Stimulated activated CD8-positive, alpha-beta memory T cell treated with anti-CD3 and anti-CD28 coated beads, Interleukin-7, amount 100 ng/mL, for 24 hours (primary cell): ENCODE measurements at regions not wholly inside any gene's neighbourhood (a gene's known extent, or its start where the extent isn't known, plus 50 kb on each side); places are given as distances from the start of the nearest gene placed in this dataset.
"Not testable (repeated sequence)": the region's sequence is repeated elsewhere in the genome, so short reads cannot be mapped to it uniquely, and the experiment has no call there.

ENCODE experiments used
- DNase-seq: peaks from one replicate; pipeline ENCODE4 v3.0.0-alpha.2; 2020; ENCODE audit warnings: low read depth

GRCh38 chr2:125615438-125615837, 1040.5 kb upstream of the GYPC start:
- no peak for DNase-seq

GRCh38 chr2:125630377-125630776, 1025.6 kb upstream of the GYPC start:
- DNase-seq, result no peak

GRCh38 chr2:125634662-125635061, 1021.3 kb upstream of the GYPC start:
- no peak for DNase-seq

DNA sequence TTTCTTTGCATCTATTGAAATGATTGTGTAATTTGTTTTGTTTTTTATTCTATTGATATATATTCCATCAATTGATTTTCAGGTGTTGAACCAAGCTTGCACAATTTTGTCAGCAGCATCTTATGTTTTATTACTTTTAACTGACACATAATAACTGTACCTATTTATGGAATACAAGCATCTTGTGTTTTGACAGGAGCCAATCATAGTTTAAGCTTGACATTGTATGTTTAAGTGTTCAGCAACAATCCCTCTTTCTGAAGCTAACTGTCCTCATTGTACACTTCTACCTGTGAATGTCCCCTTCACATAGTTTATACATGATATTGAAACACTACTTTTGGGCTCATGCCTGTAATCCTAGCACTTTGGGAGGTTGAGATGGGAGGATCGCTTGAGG, 1017.6 kb upstream of the GYPC start:
- no peak for DNase-seq

DNA sequence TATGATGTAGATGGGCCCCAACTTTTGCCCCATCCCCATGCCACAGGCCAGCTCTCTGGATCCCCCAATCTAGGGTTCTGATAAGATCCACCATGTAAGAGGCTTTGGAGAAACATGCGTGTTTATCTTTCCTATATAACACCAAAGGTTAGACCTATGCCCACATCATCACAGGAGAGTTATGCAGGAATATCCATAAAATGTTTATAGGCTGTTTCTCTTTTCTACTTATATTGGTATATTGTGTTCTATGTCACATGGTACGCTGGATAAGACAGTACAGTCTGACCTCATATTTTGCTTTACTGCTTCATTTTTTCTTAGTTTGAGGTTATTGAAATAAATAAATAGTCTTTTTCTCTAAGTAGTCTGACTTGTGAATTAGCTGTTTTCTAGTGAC, 1013.9 kb upstream of the GYPC start:
- no peak for DNase-seq

- DNase-seq, result no peak
Measured at GRCh38 chr2:125643128-125643527, 1012.8 kb upstream of the GYPC start.

GRCh38 chr2:125643585-125643984, 1012.4 kb upstream of the GYPC start:
- no peak for DNase-seq

- DNase-seq, result no peak
Measured at GRCh38 chr2:125644257-125644656, 1011.7 kb upstream of the GYPC start.

DNA sequence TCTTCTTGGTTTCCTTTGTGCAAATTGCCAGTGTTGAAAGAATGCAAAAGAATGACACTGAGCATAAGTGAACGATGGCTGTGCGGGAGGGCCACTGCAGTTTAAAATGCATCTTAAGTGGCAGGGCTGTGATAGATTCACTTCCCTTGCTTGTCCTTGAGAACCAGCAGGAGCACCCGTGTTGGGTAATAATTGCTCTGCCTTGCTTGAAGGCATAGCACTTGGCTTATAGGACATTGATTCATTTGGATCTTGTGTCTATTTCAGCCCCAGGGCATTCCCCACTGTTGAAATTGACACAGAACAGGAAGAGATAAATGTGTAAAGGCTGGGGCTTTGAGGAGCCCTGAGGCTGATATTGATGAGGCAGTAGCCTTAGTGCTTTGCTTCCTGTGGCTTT, 1003.7 kb upstream of the GYPC start:
- no peak for DNase-seq

GRCh38 chr2:125654226-125654625, 1001.7 kb upstream of the GYPC start:
- no peak for DNase-seq

DNA sequence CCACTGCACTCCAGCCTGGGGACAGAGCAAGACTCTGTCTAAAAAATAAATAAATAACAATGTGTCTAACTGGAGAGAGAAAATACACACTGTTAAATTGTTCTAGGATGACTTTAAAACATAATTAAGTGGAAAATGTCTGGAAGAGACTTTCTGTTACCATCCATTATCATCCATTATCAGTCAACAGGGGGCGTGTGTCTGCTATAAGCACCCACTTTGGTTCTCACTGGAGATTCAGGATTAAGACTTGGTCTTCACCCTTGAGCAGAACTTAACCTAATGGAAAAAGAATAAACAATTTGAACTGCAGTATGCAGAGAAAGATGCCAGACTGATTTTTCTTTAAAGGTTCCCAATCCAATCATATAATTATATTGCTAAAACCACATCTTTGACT, 999.8 kb upstream of the GYPC start:
- no peak for DNase-seq

- no peak for DNase-seq
Measured at GRCh38 chr2:125658583-125658982, 997.4 kb upstream of the GYPC start.

- not testable (repeated sequence) for DNase-seq
Measured at GRCh38 chr2:125660369-125660768, 995.6 kb upstream of the GYPC start.

DNA sequence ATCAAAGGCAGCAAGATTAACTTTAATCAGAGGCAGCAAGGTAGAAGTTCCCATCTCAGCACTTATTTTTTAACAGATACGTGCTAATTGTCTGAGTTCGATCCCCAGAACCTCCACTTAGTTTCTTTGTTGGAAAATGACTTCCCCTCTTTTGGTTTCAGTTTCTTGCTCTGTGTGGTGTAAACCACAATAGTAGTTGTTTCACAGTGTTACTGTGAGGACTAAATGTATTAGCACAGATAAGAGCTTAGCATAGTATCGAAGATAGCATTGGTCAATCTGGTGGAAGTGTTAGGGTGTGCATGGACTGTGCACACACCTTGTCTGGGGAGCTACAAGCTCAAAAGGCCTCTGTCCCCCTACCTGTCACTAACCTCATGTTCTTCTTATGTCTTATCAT, 988.3 kb upstream of the GYPC start:
- DNase-seq, result no peak

GRCh38 chr2:125679903-125680302, 976.1 kb upstream of the GYPC start:
- DNase-seq, result no peak

DNA sequence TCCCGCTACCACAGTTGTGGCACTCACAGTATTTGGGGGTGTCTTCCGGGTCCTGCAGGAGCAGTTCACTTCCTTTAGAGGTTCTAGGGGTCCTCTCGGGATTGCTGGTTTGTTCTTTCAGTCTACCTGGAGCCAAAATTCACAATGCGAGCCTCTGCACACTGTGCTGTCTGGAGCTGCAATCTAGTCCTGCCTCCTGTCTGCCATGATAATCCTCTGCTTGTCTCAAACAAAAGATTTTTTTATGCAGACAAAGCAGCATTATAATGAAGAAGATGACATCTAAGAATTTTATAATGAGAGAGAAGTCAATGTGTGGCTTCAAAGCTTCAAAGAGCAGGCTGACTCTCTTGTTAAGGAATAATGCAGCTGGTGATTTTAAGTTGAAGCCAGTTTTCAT, 975.1 kb upstream of the GYPC start:
- DNase-seq, result no peak

DNA sequence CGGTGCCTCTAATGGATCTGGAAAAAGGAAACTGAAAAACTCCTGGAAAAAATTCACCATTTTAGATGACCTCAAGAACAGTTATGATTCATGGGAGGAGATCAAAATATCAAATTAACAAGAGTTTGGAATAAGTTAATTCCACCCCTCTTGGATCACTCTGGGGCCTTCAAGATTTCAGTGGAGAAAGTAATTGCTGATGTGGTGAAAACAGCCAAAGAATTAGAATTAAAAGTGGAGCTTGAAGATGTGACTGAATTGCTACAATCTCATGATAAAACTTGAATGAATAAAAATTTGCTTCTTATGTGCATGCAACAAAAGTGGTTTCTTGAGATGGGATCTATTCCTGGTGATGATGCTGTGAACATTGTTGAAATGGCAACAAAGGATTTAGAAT, 974.4 kb upstream of the GYPC start:
- no peak for DNase-seq

- DNase-seq, result no peak
Measured at GRCh38 chr2:125681976-125682805, 973.8 kb upstream of the GYPC start.

DNA sequence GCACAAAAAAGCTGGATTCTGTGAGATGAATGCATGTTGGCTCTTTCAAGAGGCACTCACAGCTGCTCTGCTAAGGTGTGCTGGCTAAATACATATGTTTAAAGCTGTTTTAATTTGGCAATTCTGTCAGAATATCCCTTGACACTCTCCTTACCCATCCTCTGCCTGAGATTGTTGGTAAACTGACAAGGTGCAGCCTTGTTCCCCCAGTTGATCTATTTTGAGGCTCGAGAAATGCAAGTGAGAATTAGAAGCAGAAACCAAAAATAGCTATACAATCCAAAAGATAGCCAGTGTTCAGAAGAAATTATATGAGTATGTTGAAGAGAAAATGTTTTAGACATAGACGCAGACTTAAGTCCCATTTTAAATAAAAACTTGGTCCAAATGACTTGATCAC, 971.7 kb upstream of the GYPC start:
- no peak for DNase-seq

DNA sequence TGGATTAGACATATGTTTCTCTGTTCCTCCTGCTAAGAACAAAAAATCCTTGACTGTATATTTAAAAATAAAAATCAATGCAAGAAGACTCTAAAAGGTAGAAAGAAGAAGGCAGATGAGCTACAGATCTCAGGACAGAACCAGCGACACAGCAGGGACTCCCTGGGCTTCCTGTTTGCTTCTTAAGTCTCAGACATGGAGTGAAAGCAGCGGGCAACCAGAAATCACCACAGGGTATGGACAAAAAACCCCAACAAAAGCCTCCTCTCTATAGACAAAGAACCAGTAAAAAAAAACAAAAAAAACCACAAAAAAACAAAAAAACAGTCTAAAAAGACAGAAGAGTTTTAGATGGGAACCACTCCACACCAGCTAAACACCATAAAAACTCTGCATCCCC, 971.0 kb upstream of the GYPC start:
- no peak for DNase-seq

DNA sequence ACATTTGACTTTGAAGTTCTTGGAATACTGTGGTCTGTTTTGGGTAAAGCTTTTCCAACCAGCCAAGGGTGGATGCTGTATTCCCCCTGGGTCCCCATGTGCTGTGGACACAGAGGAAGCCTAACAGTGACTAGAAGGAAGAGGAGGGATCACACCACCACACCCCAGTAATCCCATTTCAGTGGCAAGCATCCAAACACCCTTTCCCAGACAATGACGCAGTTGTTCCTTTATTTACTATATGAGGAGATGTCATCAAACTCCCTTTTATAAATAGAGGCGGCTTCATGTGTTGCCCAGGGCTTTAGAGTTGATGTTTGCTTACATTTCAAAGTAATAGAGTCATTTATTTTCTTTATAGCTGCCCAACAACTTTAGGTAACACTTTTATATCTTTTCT, 959.4 kb upstream of the GYPC start:
- DNase-seq, result no peak

DNA sequence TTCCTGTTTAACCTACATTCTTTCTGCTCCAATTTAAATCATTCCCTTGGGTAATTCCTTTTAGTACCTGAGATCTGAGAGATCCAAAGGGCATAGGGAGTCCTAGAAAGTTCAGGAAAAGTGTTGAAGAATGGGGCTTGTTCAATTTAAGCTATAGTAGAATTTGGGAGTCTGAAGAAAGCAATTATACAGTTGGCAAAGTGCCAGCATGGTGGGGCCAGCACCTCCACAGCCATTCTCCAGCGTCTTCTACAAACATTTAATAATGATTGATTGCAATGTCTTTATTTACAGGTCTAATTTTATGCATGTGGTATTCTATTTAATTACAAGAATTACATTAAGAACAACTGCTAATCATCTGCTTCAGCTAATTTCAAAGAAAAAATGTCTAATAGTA, 957.7 kb upstream of the GYPC start:
- DNase-seq, result no peak

- DNase-seq, result no peak
Measured at GRCh38 chr2:125701070-125701469, 954.9 kb upstream of the GYPC start.

DNA sequence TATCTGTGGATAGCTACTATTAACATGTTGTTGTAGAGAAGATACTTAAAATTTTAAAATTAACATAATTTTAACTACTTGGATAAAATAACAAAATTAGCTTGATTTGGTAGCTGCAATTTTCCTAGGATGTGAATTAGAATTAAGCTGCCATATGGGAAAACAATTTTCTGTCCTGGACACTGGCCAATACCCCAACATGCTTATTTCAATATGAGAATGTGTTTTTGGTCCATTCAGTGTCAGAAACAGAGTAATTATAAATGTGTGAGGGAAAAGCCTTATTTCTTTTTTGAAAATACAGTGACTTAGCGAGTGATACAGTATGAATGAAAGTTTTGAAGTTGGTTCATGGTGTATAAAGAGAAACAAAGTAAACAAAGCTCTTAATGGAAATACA, 948.3 kb upstream of the GYPC start:
- DNase-seq, result no peak
